HG03095 (cell line): ENCODE measurements at regions not wholly inside any gene's neighbourhood (a gene's known extent, or its start where the extent isn't known, plus 50 kb on each side); places are given as distances from the start of the nearest gene placed in this dataset.

Experiments
- ATAC-seq: cut with Tn5 transposase; IDR thresholded peaks from one replicate; pipeline ENCODE4 v1.9.1; 2021; ENCODE audit warnings: moderate library complexity; ENCODE audit not compliant: unreplicated experiment

DNA sequence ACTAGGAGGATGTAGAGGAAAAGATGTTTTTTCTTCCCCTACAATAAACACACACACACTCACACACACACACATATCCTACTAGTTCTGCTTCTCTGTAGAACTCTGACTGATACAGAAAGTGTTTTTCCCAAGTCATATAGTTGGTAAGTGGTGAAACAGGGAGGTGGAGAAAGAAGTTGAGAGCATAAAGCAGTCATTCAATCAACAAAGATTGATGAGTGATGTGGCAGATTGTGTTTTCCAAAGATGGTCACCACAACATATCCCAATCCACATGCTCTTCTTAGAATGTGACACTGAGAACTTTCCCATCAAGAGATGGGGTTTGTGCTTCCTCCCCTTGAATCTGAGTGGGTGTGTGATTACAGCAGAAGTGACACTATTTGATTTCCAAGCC lies 123.4 kb upstream of the ATP6AP2 start:
- ATAC-seq, result no peak

DNA sequence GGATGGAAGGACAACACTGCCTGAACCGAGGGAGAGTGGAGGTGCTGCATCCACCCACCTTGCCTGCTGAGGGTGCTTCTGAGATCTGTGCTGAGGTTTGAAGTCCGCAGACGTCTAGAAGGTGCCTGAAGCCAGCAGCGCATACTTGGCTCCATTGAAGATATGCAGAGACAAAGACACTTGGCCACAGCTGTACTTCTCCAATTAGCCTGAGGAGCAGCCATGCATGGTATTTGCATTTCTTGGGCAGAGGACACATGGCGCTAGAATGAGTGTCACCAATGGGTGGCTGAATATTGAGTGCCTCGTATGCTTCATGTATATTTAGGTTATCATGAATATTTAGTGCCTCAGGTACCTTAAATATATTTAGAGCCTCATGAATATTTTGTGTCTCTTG lies 128.7 kb upstream of the ATP6AP2 start:
- ATAC-seq, result no peak

DNA sequence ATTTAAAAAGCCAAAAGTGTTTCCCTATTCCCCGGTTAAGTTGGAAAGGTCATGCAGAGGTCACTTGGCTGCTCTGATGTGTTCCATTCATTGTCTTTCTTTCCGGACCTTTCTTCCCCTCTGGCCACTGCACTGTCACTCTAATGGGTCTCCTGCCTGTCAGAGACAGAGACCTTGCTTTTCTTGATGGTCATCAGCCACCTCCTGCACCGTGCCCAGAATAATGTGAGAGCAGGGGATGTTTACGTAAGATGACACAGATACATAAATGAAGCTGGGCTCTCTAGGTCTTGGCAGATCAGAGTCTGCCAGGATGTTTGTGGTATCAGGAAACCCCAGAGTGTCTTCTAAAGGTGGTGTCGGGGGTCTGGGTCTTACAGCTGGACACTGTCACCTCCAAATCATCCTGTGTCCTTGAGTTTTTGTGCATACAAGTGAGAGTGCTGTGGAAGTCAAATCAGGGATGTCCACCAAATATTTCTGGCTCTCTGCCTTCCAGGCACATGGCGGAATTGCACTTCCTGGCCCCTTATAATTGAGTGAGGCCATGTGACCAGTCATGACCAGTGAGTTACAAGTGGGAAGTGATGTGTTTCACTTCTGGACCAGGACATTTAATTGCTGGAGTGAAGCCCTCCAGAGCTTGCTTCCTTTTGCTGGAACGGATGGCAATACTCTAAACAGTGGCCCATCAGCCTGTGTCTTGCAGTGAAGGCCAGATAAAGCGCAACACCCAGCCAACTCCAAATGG lies 130.6 kb upstream of the ATP6AP2 start:
- no peak for ATAC-seq

DNA sequence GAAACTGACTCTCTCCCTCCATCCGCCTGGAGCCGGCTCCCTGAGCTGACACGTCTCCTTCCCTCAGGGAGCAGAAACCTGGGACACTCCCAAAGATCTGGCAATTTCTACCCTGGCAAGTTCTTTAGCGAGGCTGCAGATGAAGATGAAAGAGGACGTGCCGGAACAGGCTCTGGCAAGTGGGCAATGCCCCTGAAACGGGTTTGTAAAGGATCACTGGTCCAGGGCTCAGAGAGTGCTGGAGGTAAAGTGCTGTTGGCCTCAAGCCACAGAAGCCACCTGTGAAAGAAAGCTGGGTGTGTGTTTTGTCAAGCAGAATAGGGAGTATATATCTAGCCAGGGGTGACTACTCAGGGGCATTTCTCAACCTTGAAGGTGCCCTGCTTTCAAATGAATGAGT lies 131.4 kb upstream of the ATP6AP2 start:
- no peak for ATAC-seq

DNA sequence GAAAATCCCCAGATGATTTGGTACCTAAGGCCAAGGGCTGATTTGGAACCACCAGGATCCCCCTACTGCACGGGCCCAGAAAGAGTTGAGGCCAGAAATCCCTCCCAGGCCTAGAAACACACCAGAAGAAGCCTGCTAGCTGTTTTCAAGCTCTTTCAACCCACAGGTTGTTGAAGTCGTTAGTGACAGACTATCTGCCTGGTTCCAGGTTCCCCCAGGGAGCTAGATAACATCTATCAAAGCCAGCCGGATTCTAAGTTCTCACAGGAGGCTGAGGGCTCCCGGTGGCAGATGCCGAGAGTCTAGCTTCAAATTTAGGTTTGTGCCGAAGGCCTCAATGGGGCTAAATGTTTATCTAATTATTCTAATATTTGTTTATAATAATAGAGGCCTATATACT lies 132.0 kb upstream of the ATP6AP2 start:
- no peak for ATAC-seq

DNA sequence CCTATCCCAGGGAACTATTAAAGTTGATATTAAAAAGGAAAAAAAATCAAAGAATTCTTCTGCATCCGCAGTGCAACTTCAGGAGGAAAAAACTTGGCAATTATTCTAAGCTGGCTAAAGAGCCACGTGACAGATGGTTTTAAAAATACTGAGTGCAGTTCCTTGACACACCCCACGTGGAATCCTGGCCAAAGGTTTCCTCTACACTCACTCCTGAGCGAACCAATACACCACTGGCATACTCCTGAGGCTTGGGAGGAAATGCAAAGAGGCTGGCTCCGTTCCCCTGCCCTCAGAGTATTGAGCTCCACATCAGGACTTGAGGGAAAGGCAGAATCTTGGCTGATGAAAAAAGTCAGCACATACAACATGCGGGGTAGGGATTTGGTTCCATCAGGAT lies 133.8 kb upstream of the ATP6AP2 start:
- ATAC-seq, result no peak

DNA sequence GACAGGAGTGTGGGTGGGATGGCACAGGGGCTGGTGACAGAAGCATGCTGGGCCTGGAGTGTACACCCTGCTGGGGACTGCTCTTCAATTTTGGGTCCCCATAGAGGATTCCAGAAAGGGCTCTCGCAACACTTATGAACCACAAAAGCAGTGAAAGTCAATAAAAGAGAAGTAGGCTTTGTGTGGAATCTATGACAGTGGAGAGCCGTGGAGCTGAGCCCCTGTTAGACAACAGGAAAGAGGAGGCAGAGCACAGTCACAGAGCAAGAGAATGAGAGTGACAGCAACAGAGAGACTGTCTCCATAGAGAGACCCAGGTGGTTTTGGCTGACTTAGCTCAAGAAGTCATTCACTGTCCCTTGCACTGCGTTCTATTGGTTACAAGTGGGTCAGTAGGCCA lies 135.1 kb upstream of the ATP6AP2 start:
- no peak for ATAC-seq

DNA sequence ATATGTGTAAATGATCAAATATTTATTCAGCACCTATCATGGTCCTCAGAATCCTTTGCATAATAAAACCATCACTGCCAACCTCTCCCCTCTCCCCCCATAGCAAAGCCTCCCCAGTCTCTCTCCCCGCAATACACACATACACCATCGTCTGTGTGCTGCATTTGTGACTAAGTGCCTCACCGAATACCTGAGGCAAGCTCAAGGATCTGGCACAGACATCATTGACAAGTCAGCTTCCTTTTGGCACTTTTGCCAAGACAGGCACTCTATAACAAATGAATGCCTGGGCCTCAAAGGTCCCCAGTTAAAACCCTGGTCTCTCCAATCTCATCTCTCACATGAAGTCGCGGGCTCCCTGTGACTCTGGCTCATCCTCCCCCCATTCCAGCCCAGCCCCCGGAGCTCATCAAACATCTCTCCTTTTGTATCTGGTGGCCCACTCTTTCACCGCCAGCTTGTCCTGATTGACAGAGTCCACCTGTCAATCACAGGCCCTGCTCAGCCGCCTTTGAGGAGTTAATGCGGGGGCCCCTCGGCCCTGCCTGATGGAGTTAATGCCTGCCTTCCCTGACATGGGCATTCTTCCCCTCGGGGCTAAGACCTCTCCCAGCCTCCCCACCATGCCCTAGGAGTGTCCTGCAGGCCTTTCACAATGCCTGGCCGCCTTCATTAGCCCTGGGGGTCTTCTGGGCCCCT lies 135.8 kb upstream of the ATP6AP2 start:
- no peak for ATAC-seq

DNA sequence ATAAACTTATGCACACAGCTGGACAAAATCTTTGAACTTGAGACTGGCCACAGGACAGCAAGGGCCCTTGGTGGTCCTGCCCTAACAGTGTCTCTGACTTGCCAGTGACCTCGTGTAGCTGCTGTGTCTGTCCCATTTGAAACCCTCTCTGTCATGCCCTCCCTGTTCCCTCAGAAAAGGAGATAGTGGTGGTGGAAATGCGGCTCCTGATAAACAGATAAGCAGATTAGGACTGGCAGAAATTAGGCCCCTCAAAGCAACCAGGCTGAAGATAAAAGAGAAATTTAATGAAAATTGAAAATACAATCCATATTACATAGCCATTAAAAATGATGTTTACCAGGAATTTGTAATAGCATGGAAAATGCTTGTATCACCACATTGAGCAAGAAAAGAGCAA lies 136.6 kb upstream of the ATP6AP2 start:
- no peak for ATAC-seq

DNA sequence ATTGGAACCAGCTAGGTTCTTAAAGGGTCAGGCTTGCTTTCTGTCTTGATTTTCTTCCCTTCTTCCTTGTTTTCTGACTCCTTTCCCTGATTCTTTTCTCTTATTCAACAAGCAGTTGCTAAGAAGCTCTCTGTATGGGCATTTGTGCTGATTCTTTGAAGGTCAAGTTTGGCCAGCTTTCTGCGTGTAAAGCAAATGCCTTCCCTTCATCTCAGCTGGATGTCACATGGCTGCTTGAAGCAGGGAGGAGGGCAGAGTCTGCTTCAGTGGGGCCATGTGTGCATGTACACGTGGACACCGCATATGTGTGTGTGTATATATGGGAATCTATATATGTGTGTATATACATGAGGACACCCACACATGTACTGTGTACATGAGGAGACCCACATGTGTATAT lies 139.9 kb upstream of the ATP6AP2 start:
- no peak for ATAC-seq

DNA sequence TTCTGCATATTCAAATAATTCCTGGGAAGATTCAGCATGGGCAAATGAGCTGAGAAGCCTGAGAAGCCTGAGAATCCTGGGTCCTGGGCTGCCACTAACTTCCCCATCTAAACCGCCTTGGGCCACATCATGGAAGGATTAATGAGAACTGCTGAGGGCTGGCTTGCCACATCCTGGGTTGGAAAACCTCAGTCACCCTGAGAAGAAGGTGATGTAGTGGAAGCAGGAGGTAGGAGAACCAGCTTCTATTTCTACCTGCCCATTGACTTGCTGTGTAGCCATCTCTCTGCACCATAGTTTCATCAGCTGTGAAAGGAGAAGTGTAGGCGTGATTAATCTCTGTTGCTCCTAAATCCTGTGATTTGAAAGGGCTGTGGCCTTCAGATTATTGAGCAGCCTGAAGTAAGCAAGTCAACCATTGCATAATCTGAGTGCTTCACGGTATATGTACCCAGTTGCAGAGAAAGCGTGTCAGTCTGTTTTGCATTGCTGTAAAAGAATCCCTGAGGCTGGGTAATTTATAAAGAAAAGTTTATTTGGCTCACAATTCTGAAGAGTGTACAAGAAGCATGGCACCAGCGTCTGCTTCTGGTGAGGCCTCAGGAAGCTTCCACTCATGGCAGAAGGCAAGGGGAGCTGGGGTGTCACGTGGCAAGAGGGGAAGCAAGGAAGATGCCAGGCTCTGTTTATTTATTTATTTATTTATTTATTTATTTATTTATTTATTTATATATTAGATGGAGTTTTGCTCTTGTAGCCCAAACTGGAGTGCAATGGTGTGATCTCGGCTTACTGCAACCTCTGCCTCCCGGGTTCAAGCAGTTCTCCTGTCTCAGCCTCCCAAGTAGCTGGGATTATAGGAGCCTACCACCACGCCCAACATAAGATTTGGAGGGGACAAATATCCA lies 140.9 kb upstream of the ATP6AP2 start:
- ATAC-seq, result no peak

DNA sequence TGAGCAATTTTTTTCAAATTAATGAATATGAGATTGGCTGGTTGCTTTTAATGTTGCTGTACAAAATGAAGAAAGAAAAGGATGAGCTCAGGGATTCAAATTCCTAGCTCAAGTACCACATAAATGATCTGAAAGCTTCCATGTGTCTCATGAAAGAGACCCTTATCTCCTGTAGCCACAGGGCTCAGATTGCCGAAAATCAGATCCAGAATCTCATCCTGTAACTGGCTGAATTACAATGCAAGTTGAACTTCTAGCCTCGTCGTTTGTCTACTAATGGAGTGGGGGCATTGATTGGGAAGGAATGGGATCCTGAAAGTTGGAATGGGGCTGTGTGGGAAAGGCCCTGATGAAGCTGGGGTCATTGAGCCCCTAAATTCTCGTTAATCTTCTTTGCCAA lies 143.4 kb upstream of the ATP6AP2 start:
- no peak for ATAC-seq

DNA sequence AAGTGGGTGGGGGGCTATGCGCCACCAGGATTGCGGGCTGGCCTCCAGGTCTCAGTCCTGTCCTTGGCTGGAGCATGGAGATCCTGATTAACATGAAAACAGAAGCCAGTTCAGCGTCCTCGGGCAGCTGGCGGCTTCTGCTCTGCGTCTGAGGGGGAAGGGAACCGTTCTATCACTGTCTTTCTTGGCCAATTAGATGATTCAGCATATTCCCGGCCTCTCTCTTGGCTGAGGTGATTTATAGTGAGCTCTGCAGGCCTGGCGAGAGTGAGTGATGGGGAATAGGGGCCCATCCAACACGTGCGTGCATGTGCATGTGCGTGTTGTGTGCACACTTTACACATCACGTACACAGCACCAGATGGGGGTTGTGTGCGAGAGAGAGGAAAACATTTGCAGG lies 145.8 kb upstream of the ATP6AP2 start:
- no peak for ATAC-seq

DNA sequence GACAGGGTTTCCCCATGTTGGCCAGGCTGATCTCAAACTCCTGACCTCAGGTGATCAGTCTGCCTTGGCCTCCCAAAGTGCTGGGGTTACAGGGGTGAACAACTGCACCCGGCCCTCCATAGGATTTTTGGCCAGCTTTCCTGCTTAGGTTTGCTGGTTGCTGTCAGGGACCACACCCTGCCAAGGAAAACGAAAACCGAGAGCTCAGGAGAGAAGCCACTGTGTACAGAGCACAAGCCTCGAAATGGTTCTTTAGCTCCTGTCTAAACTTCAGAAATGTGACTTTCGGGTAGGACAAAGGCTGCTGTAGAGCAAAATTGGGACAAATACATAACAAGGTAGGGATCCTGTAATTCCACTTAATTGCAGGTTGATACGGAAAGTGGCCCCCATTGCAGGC lies 146.3 kb upstream of the ATP6AP2 start:
- ATAC-seq, result no peak

DNA sequence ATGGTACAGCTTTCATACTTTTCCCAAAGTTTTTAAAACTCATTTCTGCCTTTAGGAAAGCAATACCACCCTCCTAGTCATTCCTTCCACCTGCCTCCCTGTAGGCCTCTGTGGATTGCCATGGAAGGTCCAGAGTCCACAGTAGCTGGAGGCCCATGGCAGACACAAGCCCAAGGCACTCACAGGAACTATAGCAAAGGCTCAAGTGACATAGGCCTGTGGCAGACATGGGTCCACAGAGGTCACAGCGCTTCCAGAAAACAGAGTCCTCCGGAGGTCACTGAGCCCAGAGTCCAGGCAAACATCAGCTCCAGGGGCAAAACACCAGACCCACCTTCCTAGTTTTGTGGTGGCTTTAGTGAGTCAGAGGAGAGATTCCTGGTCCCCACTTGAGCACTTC lies 147.6 kb upstream of the ATP6AP2 start:
- no peak for ATAC-seq

DNA sequence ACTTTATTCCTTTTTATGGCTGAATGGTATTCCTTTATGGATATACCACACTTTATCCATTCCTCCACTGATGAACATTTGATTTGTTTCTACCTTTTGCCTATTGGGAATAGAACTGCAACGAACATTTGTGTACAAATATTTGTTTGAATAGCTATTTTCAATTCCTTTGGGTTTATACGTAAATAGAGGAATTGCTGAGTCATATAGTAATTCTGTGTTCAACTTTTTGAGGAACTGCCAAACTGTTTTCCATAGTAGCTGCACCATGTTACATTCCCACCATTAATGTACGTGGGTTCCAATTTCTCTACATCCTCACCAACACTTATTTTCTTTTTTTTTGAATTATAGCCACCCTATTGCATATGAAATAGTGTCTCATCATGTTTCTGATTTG lies 156.5 kb upstream of the ATP6AP2 start:
- no peak for ATAC-seq

DNA sequence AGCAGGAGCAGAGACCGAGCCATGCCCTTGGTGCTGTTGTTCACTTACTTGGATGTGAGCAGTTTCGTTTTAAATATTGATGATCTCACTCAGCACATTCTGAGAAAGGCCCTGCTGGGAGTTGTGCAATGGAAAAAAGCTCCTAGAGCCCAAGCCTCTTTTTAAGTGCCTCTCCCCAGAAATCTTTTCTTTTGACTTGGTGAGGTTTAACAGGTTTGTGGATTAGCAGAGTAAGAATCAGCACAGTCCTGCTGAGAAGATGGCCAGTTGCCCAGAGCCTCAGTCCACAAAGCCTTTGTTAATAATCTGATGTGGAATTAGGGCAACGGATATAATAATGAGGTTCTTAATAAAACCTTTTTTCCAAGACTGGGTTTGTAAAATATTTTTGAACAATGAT lies 157.5 kb upstream of the ATP6AP2 start:
- ATAC-seq, result no peak

DNA sequence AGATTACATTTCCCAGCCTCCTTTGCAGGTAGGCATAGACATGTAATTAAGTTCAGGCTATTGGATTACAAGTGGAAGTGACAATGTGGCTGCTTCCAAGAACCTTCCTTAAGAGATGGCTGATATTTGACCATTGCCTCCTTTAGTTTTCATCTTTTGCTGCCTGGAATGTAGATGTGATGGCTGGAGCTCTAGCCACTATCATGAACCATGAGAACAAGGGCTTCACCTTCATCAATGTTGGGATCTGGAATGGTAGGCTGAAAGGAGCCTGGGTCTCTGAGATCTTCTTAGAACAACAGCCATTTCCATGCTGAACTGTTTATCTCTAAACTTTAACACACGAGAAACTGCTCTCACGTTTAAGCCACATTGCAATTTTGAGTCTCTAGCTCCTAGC lies 158.7 kb upstream of the ATP6AP2 start:
- ATAC-seq, result no peak

DNA sequence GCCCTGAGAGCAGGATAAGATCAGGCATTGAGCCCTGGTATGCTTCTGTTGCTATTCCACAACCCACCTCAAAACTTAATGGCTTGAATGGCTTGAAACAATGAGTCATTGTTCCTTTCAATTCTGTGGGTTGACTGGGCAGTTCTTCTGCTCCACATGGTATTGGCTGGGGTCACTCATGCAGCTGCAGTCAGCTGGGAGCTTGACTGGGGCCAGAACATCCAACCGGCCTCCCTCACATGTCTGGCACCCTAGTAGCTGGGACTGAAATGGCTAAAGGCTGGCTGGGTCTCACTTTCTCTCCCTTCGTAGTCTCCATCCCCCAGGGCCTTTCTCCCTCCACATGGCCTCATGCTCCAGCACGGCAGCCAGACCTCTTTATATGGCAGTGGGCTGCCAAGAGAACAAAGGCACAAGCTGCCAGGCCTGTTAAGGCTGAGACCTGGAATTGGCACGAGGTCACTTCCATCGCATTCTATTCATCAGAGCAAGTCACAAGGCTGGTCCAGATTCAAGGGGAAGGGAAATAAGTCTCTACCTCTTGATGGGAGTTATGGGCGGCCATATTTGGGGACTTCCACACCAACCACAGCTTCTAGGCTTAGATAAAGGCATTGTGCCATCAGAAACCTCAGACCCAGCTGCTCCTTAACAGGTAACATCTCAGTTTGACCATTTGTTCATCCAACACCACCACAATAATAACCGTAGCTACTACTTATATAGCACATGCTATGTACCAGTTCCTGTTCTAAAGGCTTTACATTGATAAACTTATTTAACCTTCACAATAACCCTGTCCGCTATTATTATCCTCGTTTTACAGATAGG lies 159.7 kb upstream of the ATP6AP2 start:
- peak; percentile 62 for ATAC-seq

DNA sequence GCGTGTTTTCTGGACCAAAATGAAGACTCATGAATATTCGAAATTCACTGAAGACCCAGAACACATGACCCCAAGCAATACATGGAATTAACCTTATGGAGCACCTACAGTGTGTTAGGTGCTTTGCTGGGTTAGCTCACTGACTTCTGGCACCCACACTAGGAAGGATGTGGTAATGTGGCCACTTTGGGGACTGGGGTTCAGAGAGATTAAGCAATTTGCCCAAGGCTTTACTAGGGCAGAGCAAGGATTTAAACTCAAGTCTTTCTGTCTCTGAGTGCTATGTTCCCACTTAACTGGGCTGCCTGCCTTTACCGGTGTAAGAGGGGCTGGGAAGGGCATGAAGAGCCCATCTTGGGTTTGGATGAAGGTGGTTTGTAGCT lies 162.0 kb upstream of the ATP6AP2 start:
- no peak for ATAC-seq
